A549 (cell line): ENCODE measurements at regions not wholly inside any gene's neighbourhood (a gene's known extent, or its start where the extent isn't known, plus 50 kb on each side); places are given as distances from the start of the nearest gene placed in this dataset.

ENCODE experiments used
- ATAC-seq, 2 experiments: fragments of 200-7000 bp in 1 of 2; fragments of >200 bp in 1 of 2; cut with Nextera tagmentation in 1 of 2; cut with Tn5 transposase in 1 of 2; 3 replicates each; pipeline versions ENCODE4 v1.8.0 to v1.9.1; 2018 to 2020; ENCODE audit warnings: mild to moderate bottlenecking in 1 of 2, moderate library complexity in 1 of 2
- CTCF ChIA-PET: fragments of 300-600 bp; sonication (Branson Sonifier 250); formaldehyde crosslinking; extraction: SDS; loops from one replicate; lab custom pipeline; 2021; ENCODE audit warnings: antibody characterized with exemption, inconsistent platforms; lab: Yijun Ruan, JAX
- POLR2A ChIA-PET: fragments of 350-600 bp; formaldehyde crosslinking; extraction: SDS; loops from one replicate; lab custom pipeline; 2021; ENCODE audit warnings: antibody characterized with exemption, inconsistent platforms; lab: Yijun Ruan, JAX
- DNase-seq, 2 experiments: peaks; one replicate each; pipeline versions ENCODE4 v3.0.0 to v3.0.0-alpha.2; 2011 to 2016; ENCODE audit warnings: low read depth in 1 of 2, low spot score in 1 of 2
- FAIRE-seq: peaks from 2 replicates; lab custom pipeline; 2011; peaks lifted over from hg19 to GRCh38; lab: Jason Lieb, UNC
- H3K27ac ChIP-seq, 2 experiments: fragments of >200 bp; sonication (Bioruptor Twin); formaldehyde crosslinking; 3 replicates each; pipeline ENCODE4 v1.5.1; 2016 to 2017
- H3K4me1 ChIP-seq: fragments of >200 bp; sonication (Bioruptor Twin); formaldehyde crosslinking; 3 replicates; pipeline ENCODE4 v1.6.1; 2016
- H3K4me2 ChIP-seq: fragments of >200 bp; sonication (Bioruptor Twin); formaldehyde crosslinking; 3 replicates; pipeline ENCODE4 v1.6.1; 2016
- H3K4me3 ChIP-seq: fragments of >200 bp; sonication (Bioruptor Twin); formaldehyde crosslinking; 3 replicates; pipeline ENCODE4 v1.5.1; 2016
- H3K9me3 ChIP-seq: fragments of >200 bp; sonication (Bioruptor Twin); formaldehyde crosslinking; 3 replicates; pipeline ENCODE4 v1.6.1; 2016
- ATOH8 ChIP-seq: fragments of 250-450 bp; sonication (Bioruptor Pico); IDR thresholded peaks from 2 replicates; pipeline ENCODE4 v1.5.0; 2020; ENCODE audit warnings: low read depth, mild to moderate bottlenecking, moderate library complexity
- BHLHE40 ChIP-seq: IDR thresholded peaks from 2 replicates; pipeline ENCODE4 v1.6.1; 2012; ENCODE audit warnings: low read depth, low read length, inconsistent platforms
- CBX8 ChIP-seq: fragments of 200-600 bp; sonication (generic); IDR thresholded peaks from 2 replicates; pipeline ENCODE4 v1.6.1; 2016
- CEBPB ChIP-seq, 2 experiments: fragments of >200 bp in 1 of 2; sonication (Bioruptor Twin) in 1 of 2; formaldehyde crosslinking in 1 of 2; IDR thresholded peaks; 2 replicates each; pipeline ENCODE4 v1.6.1; 2012 to 2016
- CHD2 ChIP-seq: fragments of 150-350 bp; IDR thresholded peaks from 2 replicates; pipeline ENCODE4 v1.6.1; 2014; ENCODE audit warnings: low read length; ENCODE audit not compliant: partially characterized antibody
- CHD4 ChIP-seq: fragments of 200-600 bp; sonication (generic); IDR thresholded peaks from 2 replicates; pipeline ENCODE4 v1.6.1; 2016; ENCODE audit warnings: antibody characterized with exemption, mild to moderate bottlenecking, borderline replicate concordance
- EHF ChIP-seq: fragments of 250-450 bp; sonication (Bioruptor Pico); IDR thresholded peaks from 2 replicates; pipeline ENCODE4 v1.5.0; 2020; ENCODE audit warnings: mild to moderate bottlenecking
- EP300 ChIP-seq, 2 experiments: fragments of >200 bp; sonication (Bioruptor Twin); formaldehyde crosslinking; IDR thresholded peaks; 2 replicates in 1 of 2; 3 replicates in 1 of 2; pipeline ENCODE4 v1.6.1; 2016 to 2017
- ESRRA ChIP-seq: fragments of 150-350 bp; IDR thresholded peaks from 2 replicates; pipeline ENCODE4 v1.6.1; 2014; ENCODE audit warnings: mild to moderate bottlenecking, low read length, borderline replicate concordance
- FOXS1 ChIP-seq: fragments of 250-450 bp; sonication (Bioruptor Pico); IDR thresholded peaks from 2 replicates; pipeline ENCODE4 v1.5.0; 2020; ENCODE audit warnings: mild to moderate bottlenecking, moderate library complexity
- HEYL ChIP-seq: fragments of 250-450 bp; sonication (Bioruptor Pico); IDR thresholded peaks from 2 replicates; pipeline ENCODE4 v1.8.0; 2021; ENCODE audit warnings: mild to moderate bottlenecking, moderate library complexity
- JUNB ChIP-seq: fragments of >200 bp; sonication (Bioruptor Twin); formaldehyde crosslinking; IDR thresholded peaks from 2 replicates; pipeline ENCODE4 v1.6.1; 2016
- KDM1A ChIP-seq: fragments of 200-600 bp; sonication (generic); IDR thresholded peaks from 2 replicates; pipeline ENCODE4 v1.6.1; 2016; ENCODE audit warnings: low read depth, mild to moderate bottlenecking
- KDM5A ChIP-seq: fragments of 200-600 bp; sonication (generic); IDR thresholded peaks from 2 replicates; pipeline ENCODE4 v1.6.1; 2016; ENCODE audit warnings: antibody characterized with exemption, mild to moderate bottlenecking
- NPAS2 ChIP-seq: fragments of 250-450 bp; sonication (Bioruptor Pico); IDR thresholded peaks from 2 replicates; pipeline ENCODE4 v1.8.0; 2022; ENCODE audit warnings: mild to moderate bottlenecking, moderate library complexity, borderline replicate concordance
- PHF8 ChIP-seq: fragments of 200-600 bp; sonication (generic); IDR thresholded peaks from 2 replicates; pipeline ENCODE4 v1.6.1; 2016; ENCODE audit warnings: low read depth, mild to moderate bottlenecking, antibody characterized with exemption, moderate library complexity, borderline replicate concordance
- REST ChIP-seq: fragments of 200-600 bp; sonication (generic); IDR thresholded peaks from 2 replicates; pipeline ENCODE4 v1.6.1; 2016; ENCODE audit warnings: antibody characterized with exemption, mild to moderate bottlenecking, moderate library complexity
- RNF2 ChIP-seq: fragments of 200-600 bp; sonication (generic); IDR thresholded peaks from 2 replicates; pipeline ENCODE4 v1.6.1; 2016; ENCODE audit warnings: low read depth, mild to moderate bottlenecking, antibody characterized with exemption, moderate library complexity, borderline replicate concordance
- SMC3 ChIP-seq: fragments of >200 bp; sonication (Bioruptor Twin); formaldehyde crosslinking; IDR thresholded peaks from 3 replicates; pipeline ENCODE4 v1.6.1; 2018; ENCODE audit warnings: inconsistent platforms
- TP53 ChIP-seq: fragments of 250-450 bp; sonication (Bioruptor Pico); IDR thresholded peaks from 2 replicates; pipeline ENCODE4 v1.5.0; 2021; ENCODE audit warnings: mild to moderate bottlenecking, moderate library complexity
- ZC3H11A ChIP-seq: fragments of 450-650 bp; IDR thresholded peaks from 2 replicates; pipeline ENCODE4 v1.6.1; 2014; ENCODE audit warnings: antibody characterized with exemption, mild to moderate bottlenecking
- ZFP36 ChIP-seq: fragments of 450-650 bp; IDR thresholded peaks from 2 replicates; pipeline ENCODE4 v1.6.1; 2014; ENCODE audit warnings: borderline replicate concordance; ENCODE audit not compliant: partially characterized antibody
- ZSCAN20 ChIP-seq: fragments of 250-450 bp; sonication (Bioruptor Pico); IDR thresholded peaks from 2 replicates; pipeline ENCODE4 v1.8.0; 2022; ENCODE audit warnings: mild to moderate bottlenecking, moderate library complexity
- WGBS: methylation state at CpG from one replicate; pipeline ENCODE4 v1.1.6; 2017; ENCODE audit errors: missing lambda C conversion rate; 5-methylcytosine and 5-hydroxymethylcytosine counted together

GRCh38 chr1:114342376-114342775 lies 168.6 kb downstream of the TRIM33 start:
- Histone ChIP-seq H3K4me2 (no peak overlapping the region), H3K4me3 (no peak overlapping the region), H3K4me1 (no peaks in the 10 kb centered on the region; the same call in 2 of the 3 replicates), H3K9me3 (no peaks in the 10 kb centered on the region), H3K27ac (no peak overlapping the region)
- TF ChIP-seq REST = no peak
- WGBS = 76% methylated on average over 3 of the region's 3 CpGs
- no peak for ATAC-seq
- CTCF ChIA-PET = no interaction called here
- FAIRE-seq = no peak
- POLR2A ChIA-PET = no interaction called here
- DNase-seq = no peak

GRCh38 chr1:114341856-114342255 lies 169.1 kb downstream of the TRIM33 start:
- ATAC-seq (no peak), FAIRE-seq (no peak), DNase-seq (no peak)
- ChIA-PET CTCF (no interaction called here), POLR2A (no interaction called here)
- WGBS = 13% methylated on average over 6 of the region's 6 CpGs
- H3K4me3 ChIP-seq = no peak overlapping the region
- no peak overlapping the region for H3K27ac ChIP-seq
- H3K4me1 ChIP-seq = no peaks in the 10 kb centered on the region; the same call in 2 of the 3 replicates
- H3K9me3 ChIP-seq = no peaks in the 10 kb centered on the region
- H3K4me2 ChIP-seq = no peak overlapping the region
- no peak for TF ChIP-seq JUNB
- TF ChIP-seq PHF8 = no peak
- no peak for TF ChIP-seq REST
- TF ChIP-seq FOXS1 (CRISPR knock-in tag) = no peak
- TF ChIP-seq EHF (CRISPR knock-in tag) = no peak
- TF ChIP-seq CHD2 = no peak
- no peak for TF ChIP-seq SMC3
- TF ChIP-seq CBX8 = no peak
- no peak for TF ChIP-seq RNF2

- Histone ChIP-seq H3K4me2 (no peak overlapping the region), H3K4me1 (no peaks in the 10 kb centered on the region), H3K4me3 (no peak overlapping the region), H3K27ac (no peak overlapping the region), H3K9me3 (no peaks in the 10 kb centered on the region)
- DNase-seq = no peak
- CTCF ChIA-PET = no interaction called here
- POLR2A ChIA-PET = no interaction called here
- 26% methylated on average over 3 of the region's 3 CpGs for WGBS
- FAIRE-seq = no peak
- no peak for ATAC-seq
- TF ChIP-seq ATOH8 (CRISPR knock-in tag) = no peak
- no peak for TF ChIP-seq ZFP36
- no peak for TF ChIP-seq CHD4
- TF ChIP-seq CHD2 = no peak
- TF ChIP-seq EP300 (IDR thresholded peaks at IDR 0.05) = no peak
- TF ChIP-seq BHLHE40 = no peak
- no peak for TF ChIP-seq TP53 (CRISPR knock-in tag)
- TF ChIP-seq ESRRA = no peak
- TF ChIP-seq CEBPB (IDR thresholded peaks at IDR 0.05) = no peak
- no peak for TF ChIP-seq HEYL
- TF ChIP-seq KDM1A = no peak
- no peak for TF ChIP-seq KDM5A
- TF ChIP-seq ZC3H11A = no peak
- TF ChIP-seq REST = no peak
- no peak for TF ChIP-seq NPAS2 (CRISPR knock-in tag)
- TF ChIP-seq ZSCAN20 (CRISPR knock-in tag) = no peak
Measured at GRCh38 chr1:114341299-114341698, 169.7 kb downstream of the TRIM33 start.
